Calu3 (cell line): ENCODE measurements at regions not wholly inside any gene's neighbourhood (a gene's known extent, or its start where the extent isn't known, plus 50 kb on each side); places are given as distances from the start of the nearest gene placed in this dataset.
"Not testable (repeated sequence)": the region's sequence is repeated elsewhere in the genome, so short reads cannot be mapped to it uniquely, and the experiment has no call there.

ENCODE experiments used
- BruUV-seq: library from RNA; stranded (reverse); fragments of 400-500 nt; replicated peaks from 2 replicates; lab custom pipeline; 2021; lab: Mats Ljungman, UMichigan
- CTCF ChIA-PET: fragments of 300-600 bp; sonication (Branson Sonifier 250); formaldehyde crosslinking; loops from one replicate; lab custom pipeline; 2022; ENCODE audit warnings: antibody characterized with exemption; lab: Charles Lee
- DNase-seq: peaks from one replicate; pipeline ENCODE4 v3.0.0; 2022
- H3K27ac Mint-ChIP-seq: one replicate; pipeline ENCODE4 v1.8.0; 2022; ENCODE audit warnings: mixed read lengths; ENCODE audit not compliant: unreplicated experiment
- H3K27me3 Mint-ChIP-seq: one replicate; pipeline ENCODE4 v1.8.0; 2022; ENCODE audit warnings: mixed read lengths; ENCODE audit not compliant: unreplicated experiment
- H3K36me3 Mint-ChIP-seq: one replicate; pipeline ENCODE4 v1.8.0; 2022; ENCODE audit warnings: mild to moderate bottlenecking, moderate library complexity, mixed read lengths; ENCODE audit not compliant: insufficient read depth, unreplicated experiment
- H3K4me1 Mint-ChIP-seq: one replicate; pipeline ENCODE4 v1.8.0; 2022; ENCODE audit warnings: mild to moderate bottlenecking, low read depth, mixed read lengths; ENCODE audit not compliant: unreplicated experiment
- H3K4me3 Mint-ChIP-seq: one replicate; pipeline ENCODE4 v1.8.0; 2022; ENCODE audit warnings: mild to moderate bottlenecking, low read depth, moderate library complexity, mixed read lengths; ENCODE audit not compliant: unreplicated experiment
- H3K9me3 Mint-ChIP-seq: one replicate; pipeline ENCODE4 v1.8.0; 2022; ENCODE audit warnings: low read depth, mixed read lengths; ENCODE audit not compliant: unreplicated experiment
- intact Hi-C: fragments of 100-400 bp; cut with micrococcal nuclease; formaldehyde crosslinking; loops from one replicate; pipeline ENCODE4 v1.10.0; 2022; ENCODE audit not compliant: unreplicated experiment
- TF ChIP-seq, protein P1 (sequence below): fragments of 200-600 bp; IDR thresholded peaks from one replicate; pipeline ENCODE4 v1.8.0; 2022; ENCODE audit warnings: antibody characterized with exemption; ENCODE audit not compliant: unreplicated experiment

- BruUV-seq = no TSS peak
- TF ChIP-seq, protein P1, sequence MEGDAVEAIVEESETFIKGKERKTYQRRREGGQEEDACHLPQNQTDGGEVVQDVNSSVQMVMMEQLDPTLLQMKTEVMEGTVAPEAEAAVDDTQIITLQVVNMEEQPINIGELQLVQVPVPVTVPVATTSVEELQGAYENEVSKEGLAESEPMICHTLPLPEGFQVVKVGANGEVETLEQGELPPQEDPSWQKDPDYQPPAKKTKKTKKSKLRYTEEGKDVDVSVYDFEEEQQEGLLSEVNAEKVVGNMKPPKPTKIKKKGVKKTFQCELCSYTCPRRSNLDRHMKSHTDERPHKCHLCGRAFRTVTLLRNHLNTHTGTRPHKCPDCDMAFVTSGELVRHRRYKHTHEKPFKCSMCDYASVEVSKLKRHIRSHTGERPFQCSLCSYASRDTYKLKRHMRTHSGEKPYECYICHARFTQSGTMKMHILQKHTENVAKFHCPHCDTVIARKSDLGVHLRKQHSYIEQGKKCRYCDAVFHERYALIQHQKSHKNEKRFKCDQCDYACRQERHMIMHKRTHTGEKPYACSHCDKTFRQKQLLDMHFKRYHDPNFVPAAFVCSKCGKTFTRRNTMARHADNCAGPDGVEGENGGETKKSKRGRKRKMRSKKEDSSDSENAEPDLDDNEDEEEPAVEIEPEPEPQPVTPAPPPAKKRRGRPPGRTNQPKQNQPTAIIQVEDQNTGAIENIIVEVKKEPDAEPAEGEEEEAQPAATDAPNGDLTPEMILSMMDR = no peak
- Mint-ChIP-seq H3K4me3 (no peak overlapping the region), H3K27me3 (no peaks in the 10 kb centered on the region), H3K9me3 (peaks cover 3% of the 10 kb centered on the region), H3K36me3 (no peaks in the 10 kb centered on the region), H3K4me1 (no peaks in the 10 kb centered on the region), H3K27ac (no peak overlapping the region)
- intact Hi-C loops = no loop called here
- no peak for DNase-seq
- CTCF ChIA-PET = no interaction called here
Measured at GRCh38 chr2:147594038-147594437, 250.8 kb upstream of the ACVR2A start.

DNA sequence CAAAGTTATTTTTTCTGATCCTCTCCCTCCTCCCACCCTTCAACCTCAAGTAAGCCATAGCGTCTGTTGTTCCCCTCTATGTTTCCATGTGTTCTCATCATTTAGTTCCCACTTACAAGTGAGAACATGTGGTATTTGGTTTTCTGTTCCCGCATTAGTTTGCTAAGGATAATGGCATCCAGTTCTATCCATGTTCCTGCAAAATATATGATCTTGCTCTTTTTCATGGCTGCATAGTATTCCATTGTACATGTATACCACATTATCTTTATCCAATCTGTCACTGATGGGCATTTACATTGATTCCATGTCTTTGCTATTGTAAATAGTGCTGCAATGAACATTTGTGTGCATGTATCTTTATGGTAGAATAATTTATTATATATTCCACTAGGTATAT lies 252.0 kb upstream of the ACVR2A start:
- H3K27me3 Mint-ChIP-seq, H3K27ac Mint-ChIP-seq, DNase-seq: not testable (repeated sequence)

GRCh38 chr2:147589127-147589526 lies 255.7 kb upstream of the ACVR2A start:
- Mint-ChIP-seq H3K27me3 (peaks cover 15% of the 10 kb centered on the region), H3K36me3 (no peaks in the 10 kb centered on the region), H3K4me3 (no peak overlapping the region), H3K9me3 (peaks cover 5% of the 10 kb centered on the region), H3K4me1 (no peaks in the 10 kb centered on the region), H3K27ac (no peak overlapping the region)
- TF ChIP-seq, protein P1 = no peak
- intact Hi-C loops = no loop called here
- CTCF ChIA-PET = no interaction called here
- BruUV-seq = no TSS peak
- DNase-seq = no peak

More for the DNA sequence above, 252.0 kb upstream of the ACVR2A start:
- CTCF ChIA-PET, H3K4me3 Mint-ChIP-seq, intact Hi-C loops, H3K4me1 Mint-ChIP-seq, H3K36me3 Mint-ChIP-seq, H3K9me3 Mint-ChIP-seq, BruUV-seq: not testable (repeated sequence)

DNA sequence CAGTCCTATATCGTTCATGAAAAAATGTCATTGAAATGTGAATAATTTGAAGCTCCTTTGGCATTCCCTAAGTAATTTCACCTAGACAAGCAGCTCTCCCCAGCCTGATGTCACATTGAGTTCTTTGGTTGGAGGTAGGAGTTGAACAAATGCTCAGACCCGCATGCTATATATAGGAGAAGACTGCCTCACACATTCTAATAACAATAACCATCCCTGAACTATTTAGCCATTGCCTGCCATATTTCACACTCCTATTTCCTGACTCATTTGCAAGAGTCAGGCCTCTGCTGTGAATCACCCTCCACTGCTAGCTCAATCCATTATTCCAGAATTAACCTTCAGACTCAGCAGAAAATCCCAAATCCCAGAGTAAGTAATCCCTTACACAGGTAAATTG lies 256.6 kb upstream of the ACVR2A start:
- CTCF ChIA-PET = interaction anchor here (0.5 kb wide), 1 partner anchor 572 kb away, joined by 3 read pairs; no protein-coding TSS in a partner anchor
- Mint-ChIP-seq H3K4me3 (no peak overlapping the region), H3K27ac (no peak overlapping the region), H3K4me1 (no peaks in the 10 kb centered on the region), H3K9me3 (peaks cover 7% of the 10 kb centered on the region), H3K27me3 (peaks cover 25% of the 10 kb centered on the region), H3K36me3 (no peaks in the 10 kb centered on the region)
- DNase-seq = no peak
- TF ChIP-seq, protein P1 = no peak
- no TSS peak for BruUV-seq
- intact Hi-C loops = no loop called here

- no peaks in the 10 kb centered on the region for H3K4me1 Mint-ChIP-seq
- no peak overlapping the region for H3K27ac Mint-ChIP-seq
- TF ChIP-seq, protein P1 = no peak
- peaks cover 2% of the 10 kb centered on the region for H3K9me3 Mint-ChIP-seq
- no peak overlapping the region for H3K4me3 Mint-ChIP-seq
- H3K27me3 Mint-ChIP-seq = peaks cover 10% of the 10 kb centered on the region
- DNase-seq = no peak
- no peaks in the 10 kb centered on the region for H3K36me3 Mint-ChIP-seq
- intact Hi-C loops = no loop called here
- CTCF ChIA-PET = no interaction called here
- no TSS peak for BruUV-seq
Measured at GRCh38 chr2:147578529-147578928, 266.3 kb upstream of the ACVR2A start.
